CD14-positive monocyte (primary cell): ENCODE measurements at regions not wholly inside any gene's neighbourhood (a gene's known extent, or its start where the extent isn't known, plus 50 kb on each side); places are given as distances from the start of the nearest gene placed in this dataset.

Experiments used
- DNase-seq, 3 donors: peaks; one replicate each; pipeline ENCODE4 v3.0.0-alpha.2; 2011 to 2022
- H2AFZ ChIP-seq: 2 replicates; pipeline ENCODE4 v1.6.0; 2012; ENCODE audit warnings: mild to moderate bottlenecking, low read depth, low read length, inconsistent platforms; ENCODE audit not compliant: insufficient read depth, poor library complexity, severe bottlenecking
- H3K27ac ChIP-seq, 2 donors: 1 replicate in 1 of 2; 2 replicates in 1 of 2; pipeline ENCODE4 v1.5.1; 2012 to 2013; ENCODE audit warnings: low read length in 2 of 2, control low read depth in 1 of 2, inconsistent platforms in 1 of 2, low read depth in 1 of 2, mild to moderate bottlenecking in 1 of 2
- H3K27me3 ChIP-seq, 2 donors: one replicate each; pipeline versions ENCODE4 v1.6.0 to v1.6.1; 2011 to 2013; ENCODE audit warnings: low read length in 2 of 2; ENCODE audit not compliant: control insufficient read depth in 2 of 2, insufficient read depth in 2 of 2
- H3K36me3 ChIP-seq, 2 donors: replicated peaks in 1 of 2; 1 replicate in 1 of 2; 2 replicates in 1 of 2; pipeline versions ENCODE4 v1.5.1 to v1.6.1; 2012 to 2013; ENCODE audit warnings: low read length in 2 of 2, control low read depth in 1 of 2, inconsistent platforms in 1 of 2, mild to moderate bottlenecking in 1 of 2; ENCODE audit not compliant: insufficient read depth in 2 of 2, control insufficient read depth in 1 of 2
- H3K4me1 ChIP-seq, 2 donors: 1 replicate in 1 of 2; 2 replicates in 1 of 2; pipeline versions ENCODE4 v1.5.1 to v1.6.1; 2012 to 2013; ENCODE audit warnings: low read length in 2 of 2, control low read depth in 1 of 2, inconsistent platforms in 1 of 2, mild to moderate bottlenecking in 1 of 2, moderate library complexity in 1 of 2; ENCODE audit not compliant: insufficient read depth in 2 of 2, control insufficient read depth in 1 of 2
- H3K4me2 ChIP-seq: replicated peaks from 2 replicates; pipeline ENCODE3; 2012; ENCODE audit warnings: low read length, moderate library complexity, mild to moderate bottlenecking; ENCODE audit not compliant: poor library complexity, severe bottlenecking; ENCODE audit errors: extremely low read depth
- H3K4me3 ChIP-seq, 3 experiments: fragments of 200-600 bp in 1 of 3; sonication (generic) in 1 of 3; replicated peaks in 1 of 3; 1 replicate in 2 of 3; 2 replicates in 1 of 3; pipeline ENCODE4 v1.5.1; 2011 to 2013; ENCODE audit warnings: low read length in 3 of 3, mild to moderate bottlenecking in 3 of 3, control low read depth in 2 of 3, low read depth in 2 of 3, inconsistent platforms in 1 of 3, moderate library complexity in 1 of 3
- H3K79me2 ChIP-seq: 2 replicates; pipeline ENCODE4 v1.6.0; 2012; ENCODE audit warnings: mild to moderate bottlenecking, control low read depth, inconsistent platforms, low read length, moderate library complexity; ENCODE audit not compliant: insufficient read depth
- H3K9ac ChIP-seq: 2 replicates; pipeline ENCODE4 v1.6.0; 2017; ENCODE audit warnings: low read length, mild to moderate bottlenecking; ENCODE audit not compliant: insufficient read depth, poor library complexity, severe bottlenecking
- H3K9me3 ChIP-seq, 2 donors: replicated peaks in 1 of 2; 1 replicate in 1 of 2; 2 replicates in 1 of 2; pipeline versions ENCODE4 v1.5.1 to v1.6.1; 2012 to 2013; ENCODE audit warnings: low read length in 2 of 2, control low read depth in 1 of 2; ENCODE audit not compliant: control insufficient read depth in 1 of 2, insufficient read depth in 1 of 2
- H4K20me1 ChIP-seq: 2 replicates; pipeline ENCODE4 v1.6.0; 2012; ENCODE audit warnings: mild to moderate bottlenecking, low read length, control low read depth, moderate library complexity; ENCODE audit not compliant: insufficient read depth
- H3K27ac Mint-ChIP-seq, 7 donors: one replicate each; pipeline ENCODE4 v1.8.0; 2020; ENCODE audit warnings: mild to moderate bottlenecking in 7 of 7, mixed read lengths in 7 of 7, moderate library complexity in 6 of 7, inconsistent platforms in 2 of 7
- H3K27me3 Mint-ChIP-seq, 3 donors: one replicate each; pipeline ENCODE4 v1.8.0; 2021 to 2022; ENCODE audit warnings: low read depth in 3 of 3, mild to moderate bottlenecking in 3 of 3, mixed read lengths in 3 of 3, moderate library complexity in 3 of 3, inconsistent platforms in 1 of 3
- H3K36me3 Mint-ChIP-seq, 2 donors: one replicate each; pipeline ENCODE4 v1.8.0; 2020; ENCODE audit warnings: mixed read lengths in 2 of 2, inconsistent platforms in 1 of 2, mild to moderate bottlenecking in 1 of 2
- H3K4me1 Mint-ChIP-seq: one replicate; pipeline ENCODE4 v1.8.0; 2020; ENCODE audit warnings: mild to moderate bottlenecking, mixed read lengths
- H3K4me3 Mint-ChIP-seq, 2 donors: one replicate each; pipeline ENCODE4 v1.8.0; 2020; ENCODE audit warnings: mild to moderate bottlenecking in 2 of 2, mixed read lengths in 2 of 2, moderate library complexity in 1 of 2
- H3K9me3 Mint-ChIP-seq, 7 donors: one replicate each; pipeline ENCODE4 v1.8.0; 2020 to 2022; ENCODE audit warnings: mixed read lengths in 7 of 7, mild to moderate bottlenecking in 6 of 7, moderate library complexity in 6 of 7, inconsistent platforms in 2 of 7
- WGBS: methylation state at CpG from one replicate; pipeline ENCODE4 v1.1.5; 2013; ENCODE audit warnings: missing lambda C conversion rate; ENCODE audit not compliant: insufficient coverage; 5-methylcytosine and 5-hydroxymethylcytosine counted together
- intact Hi-C, 2 donors: fragments of 100-400 bp; cut with micrococcal nuclease; formaldehyde crosslinking; loops; one replicate each; pipeline versions ENCODE4 v1.15.0 to v1.15.1; 2023
- TF ChIP-seq, protein P1 (sequence below): fragments of 200-600 bp; IDR thresholded peaks from one replicate; pipeline ENCODE4 v1.8.0; 2022; ENCODE audit warnings: antibody characterized with exemption, mild to moderate bottlenecking

DNA sequence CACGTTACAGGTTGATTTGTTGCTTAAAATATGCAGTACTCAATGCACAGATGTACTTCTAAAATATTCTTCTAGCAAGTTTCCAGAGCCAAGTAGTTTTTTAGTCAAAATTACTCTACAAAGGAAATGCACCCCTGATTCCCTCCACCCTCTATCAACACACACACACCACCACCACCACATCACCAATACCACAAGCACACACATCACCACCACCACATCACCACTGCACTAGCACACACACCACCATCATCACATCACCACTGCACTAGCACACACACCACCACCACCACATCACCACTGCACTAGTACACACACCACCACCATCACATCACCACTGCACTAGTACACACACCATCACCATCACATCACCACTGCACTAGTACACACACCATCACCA lies 105.2 kb upstream of the FRG1 start:
- Histone ChIP-seq H3K36me3 (no peaks in the 10 kb centered on the region), H3K4me1 (no peaks in the 10 kb centered on the region), H3K4me2 (no peak overlapping the region), H3K4me3 (no peak overlapping the region), H3K27me3 (no peaks in the 10 kb centered on the region), H3K9me3 (peaks cover 0 to 7% of the 10 kb centered on the region in 2 donors), H4K20me1 (no peaks in the 10 kb centered on the region), H3K9ac (no peak overlapping the region), H2AFZ (no peak overlapping the region), H3K27ac (no peak overlapping the region), H3K79me2 (no peaks in the 10 kb centered on the region)
- intact Hi-C loops, result no loop called here
- TF ChIP-seq, protein P1, sequence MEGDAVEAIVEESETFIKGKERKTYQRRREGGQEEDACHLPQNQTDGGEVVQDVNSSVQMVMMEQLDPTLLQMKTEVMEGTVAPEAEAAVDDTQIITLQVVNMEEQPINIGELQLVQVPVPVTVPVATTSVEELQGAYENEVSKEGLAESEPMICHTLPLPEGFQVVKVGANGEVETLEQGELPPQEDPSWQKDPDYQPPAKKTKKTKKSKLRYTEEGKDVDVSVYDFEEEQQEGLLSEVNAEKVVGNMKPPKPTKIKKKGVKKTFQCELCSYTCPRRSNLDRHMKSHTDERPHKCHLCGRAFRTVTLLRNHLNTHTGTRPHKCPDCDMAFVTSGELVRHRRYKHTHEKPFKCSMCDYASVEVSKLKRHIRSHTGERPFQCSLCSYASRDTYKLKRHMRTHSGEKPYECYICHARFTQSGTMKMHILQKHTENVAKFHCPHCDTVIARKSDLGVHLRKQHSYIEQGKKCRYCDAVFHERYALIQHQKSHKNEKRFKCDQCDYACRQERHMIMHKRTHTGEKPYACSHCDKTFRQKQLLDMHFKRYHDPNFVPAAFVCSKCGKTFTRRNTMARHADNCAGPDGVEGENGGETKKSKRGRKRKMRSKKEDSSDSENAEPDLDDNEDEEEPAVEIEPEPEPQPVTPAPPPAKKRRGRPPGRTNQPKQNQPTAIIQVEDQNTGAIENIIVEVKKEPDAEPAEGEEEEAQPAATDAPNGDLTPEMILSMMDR, result no peak
- no peak for DNase-seq
- Mint-ChIP-seq H3K36me3 (no peaks in the 10 kb centered on the region), H3K9me3 (peaks cover 0 to 7% (median 0%) of the 10 kb centered on the region in 7 donors), H3K27me3 (peaks cover 0 to 3% (median 3%) of the 10 kb centered on the region in 3 donors), H3K27ac (no peak overlapping the region), H3K4me3 (peak overlapping the region in 1 of 2 donors; percentile 5), H3K4me1 (no peaks in the 10 kb centered on the region)
- no CpG with 5 or more reads among the region's 1 CpG for WGBS

DNA sequence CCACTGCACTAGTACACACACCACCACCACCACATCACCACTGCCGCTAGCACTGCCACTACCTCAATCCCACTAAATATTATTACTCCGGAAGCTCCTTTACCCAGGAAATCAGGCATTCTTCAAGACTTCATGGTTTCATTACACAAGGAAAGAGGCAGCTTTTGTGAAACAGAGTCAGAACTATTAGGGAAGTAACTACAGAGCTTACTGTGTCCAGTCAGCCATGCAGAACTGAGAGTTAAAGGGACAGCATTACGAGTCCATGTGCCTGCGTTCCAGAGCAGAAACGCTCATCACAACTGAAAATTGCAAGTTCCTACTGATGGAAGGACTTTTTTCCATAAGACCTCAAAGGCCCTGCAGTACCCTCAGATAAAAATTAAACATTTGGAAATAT lies 103.2 kb upstream of the FRG1 start:
- no peak for DNase-seq
- peaks cover 0 to 5% (median 0%) of the 10 kb centered on the region in 7 donors for H3K9me3 Mint-ChIP-seq
- no peaks in the 10 kb centered on the region for H3K4me1 Mint-ChIP-seq
- peaks cover 0 to 7% of the 10 kb centered on the region in 2 donors for H3K9me3 ChIP-seq
- no peak overlapping the region for H3K4me2 ChIP-seq
- intact Hi-C loops, result no loop called here
- TF ChIP-seq, protein P1, result no peak
- H3K79me2 ChIP-seq, result no peaks in the 10 kb centered on the region
- WGBS, result 0% methylated on average over 1 of the region's 5 CpGs
- H3K27ac ChIP-seq, result no peak overlapping the region
- no peak overlapping the region for H3K27ac Mint-ChIP-seq
- no peak overlapping the region for H3K4me3 ChIP-seq
- no peaks in the 10 kb centered on the region for H3K36me3 ChIP-seq
- no peak overlapping the region for H2AFZ ChIP-seq
- peaks cover 0 to 3% (median 3%) of the 10 kb centered on the region in 3 donors for H3K27me3 Mint-ChIP-seq
- no peaks in the 10 kb centered on the region for H3K27me3 ChIP-seq
- H3K36me3 Mint-ChIP-seq, result no peaks in the 10 kb centered on the region
- H3K4me1 ChIP-seq, result no peaks in the 10 kb centered on the region
- no peak overlapping the region for H3K9ac ChIP-seq
- H4K20me1 ChIP-seq, result no peaks in the 10 kb centered on the region
- H3K4me3 Mint-ChIP-seq, result no peak overlapping the region
